H1 (cell line): ENCODE measurements at regions not wholly inside any gene's neighbourhood (a gene's known extent, or its start where the extent isn't known, plus 50 kb on each side); places are given as distances from the start of the nearest gene placed in this dataset.
"Not testable (repeated sequence)": the region's sequence is repeated elsewhere in the genome, so short reads cannot be mapped to it uniquely, and the experiment has no call there.

Experiments used
- CTCF ChIA-PET: fragments of 300-600 bp; sonication (Branson Sonifier 250); formaldehyde crosslinking; loops from one replicate; lab custom pipeline; 2021; ENCODE audit not compliant: partially characterized antibody; lab: Charles Lee
- POLR2A ChIA-PET: fragments of 300-600 bp; sonication (Branson Sonifier 250); formaldehyde crosslinking; loops from one replicate; lab custom pipeline; 2021; ENCODE audit warnings: inconsistent platforms; ENCODE audit not compliant: partially characterized antibody; lab: Charles Lee
- DNase-seq, 2 experiments: peaks; one replicate each; pipeline versions ENCODE4 v3.0.0 to v3.0.0-alpha.2; 2010 to 2022; ENCODE audit warnings: low spot score in 2 of 2, low read depth in 1 of 2, mixed read lengths in 1 of 2
- FAIRE-seq: peaks from 2 replicates; lab custom pipeline; 2011; peaks lifted over from hg19 to GRCh38; lab: Jason Lieb, UNC
- H2AFZ ChIP-seq: 2 replicates; pipeline ENCODE4 v1.8.1; 2012; ENCODE audit warnings: low read length, inconsistent platforms
- H2AK5ac ChIP-seq: 2 replicates; pipeline ENCODE4 v1.6.1; 2013; ENCODE audit warnings: low read depth, low read length
- H2BK120ac ChIP-seq: replicated peaks from 2 replicates; pipeline ENCODE3; 2013; ENCODE audit warnings: low read depth, low read length, inconsistent platforms
- H2BK12ac ChIP-seq: 2 replicates; pipeline ENCODE4 v1.6.1; 2013; ENCODE audit warnings: low read depth, low read length
- H2BK15ac ChIP-seq: 2 replicates; pipeline ENCODE4 v1.6.1; 2013; ENCODE audit warnings: low read length
- H2BK20ac ChIP-seq: 2 replicates; pipeline ENCODE4 v1.6.1; 2013; ENCODE audit warnings: low read length
- H2BK5ac ChIP-seq: 2 replicates; pipeline ENCODE4 v1.6.1; 2013; ENCODE audit warnings: low read depth, low read length
- H3K14ac ChIP-seq: 2 replicates; pipeline ENCODE4 v1.6.1; 2013; ENCODE audit warnings: inconsistent platforms; ENCODE audit not compliant: insufficient read length
- H3K18ac ChIP-seq: 2 replicates; pipeline ENCODE4 v1.6.1; 2013; ENCODE audit warnings: low read length; ENCODE audit errors: extremely low read depth
- H3K23ac ChIP-seq: 2 replicates; pipeline ENCODE4 v1.6.1; 2013; ENCODE audit warnings: inconsistent platforms; ENCODE audit not compliant: insufficient read length
- H3K23me2 ChIP-seq: 2 replicates; pipeline ENCODE4 v1.6.1; 2013; ENCODE audit warnings: low read depth, low read length
- H3K27ac ChIP-seq: 2 replicates; pipeline ENCODE4 v1.6.1; 2011; ENCODE audit warnings: low read depth, low read length, inconsistent platforms
- H3K27me3 ChIP-seq, 4 experiments: replicated peaks in 1 of 4; 1 replicate in 1 of 4; 2 replicates in 3 of 4; pipeline versions ENCODE4 v1.6.1 to v1.8.1; 2011 to 2013; ENCODE audit warnings: low read length in 3 of 4, mild to moderate bottlenecking in 3 of 4, inconsistent platforms in 2 of 4, mixed read lengths in 2 of 4, moderate library complexity in 1 of 4; ENCODE audit not compliant: control insufficient read depth in 3 of 4, insufficient read depth in 3 of 4; ENCODE audit errors: extremely low read depth in 1 of 4
- H3K36me3 ChIP-seq, 4 experiments: 2 replicates each; pipeline versions ENCODE4 v1.6.1 to v1.8.1; 2011 to 2013; ENCODE audit warnings: mild to moderate bottlenecking in 4 of 4, low read length in 3 of 4, moderate library complexity in 2 of 4, control low read depth in 1 of 4, inconsistent platforms in 1 of 4; ENCODE audit not compliant: insufficient read depth in 4 of 4, control insufficient read depth in 2 of 4
- H3K4ac ChIP-seq: replicated peaks from 2 replicates; pipeline ENCODE3; 2013; ENCODE audit warnings: low read length, low read depth, mixed read lengths, inconsistent platforms; ENCODE audit not compliant: insufficient read length
- H3K4me1 ChIP-seq, 4 experiments: replicated peaks in 1 of 4; 1 replicate in 1 of 4; 2 replicates in 3 of 4; pipeline versions ENCODE4 v1.6.1 to v1.8.1; 2011 to 2013; ENCODE audit warnings: low read length in 3 of 4, inconsistent platforms in 2 of 4, mixed read lengths in 1 of 4; ENCODE audit not compliant: insufficient read depth in 4 of 4, control insufficient read depth in 3 of 4
- H3K4me2 ChIP-seq, 2 experiments: 2 replicates each; pipeline versions ENCODE4 v1.6.1 to v1.8.1; 2011 to 2013; ENCODE audit warnings: low read depth in 2 of 2, low read length in 2 of 2, control low read depth in 1 of 2, inconsistent platforms in 1 of 2, mild to moderate bottlenecking in 1 of 2; ENCODE audit not compliant: insufficient read depth in 1 of 2
- H3K4me3 ChIP-seq, 4 experiments: fragments of 200-600, 300-600 bp in 1 of 4; sonication (generic), shearing (Covaris generic), sonication (Bioruptor Twin) in 1 of 4; 2 replicates each; pipeline versions ENCODE4 v1.5.1 to v1.8.1; 2011 to 2016; ENCODE audit warnings: low read length in 4 of 4, low read depth in 3 of 4, control low read depth in 2 of 4, inconsistent platforms in 2 of 4, mild to moderate bottlenecking in 2 of 4, mixed read lengths in 1 of 4, moderate library complexity in 1 of 4; ENCODE audit not compliant: insufficient read depth in 2 of 4; ENCODE audit errors: extremely low read depth in 1 of 4
- H3K56ac ChIP-seq: replicated peaks from 2 replicates; pipeline ENCODE3; 2013; ENCODE audit warnings: low read depth, mild to moderate bottlenecking, mixed read lengths, low read length, inconsistent platforms; ENCODE audit not compliant: insufficient read length
- H3K79me1 ChIP-seq: 2 replicates; pipeline ENCODE4 v1.6.1; 2013; ENCODE audit warnings: low read depth, low read length, control low read depth
- H3K79me2 ChIP-seq, 2 experiments: 2 replicates each; pipeline versions ENCODE4 v1.6.1 to v1.8.1; 2012 to 2013; ENCODE audit warnings: low read length in 2 of 2, mild to moderate bottlenecking in 2 of 2, inconsistent platforms in 1 of 2; ENCODE audit not compliant: insufficient read depth in 2 of 2, control insufficient read depth in 1 of 2
- H3K9ac ChIP-seq, 4 experiments: replicated peaks in 1 of 4; 1 replicate in 1 of 4; 2 replicates in 3 of 4; pipeline versions ENCODE4 v1.6.1 to v1.8.1; 2011 to 2013; ENCODE audit warnings: low read depth in 3 of 4, low read length in 3 of 4, control low read depth in 2 of 4, mild to moderate bottlenecking in 2 of 4, moderate library complexity in 2 of 4, inconsistent platforms in 1 of 4; ENCODE audit errors: extremely low read depth in 1 of 4
- H3K9me3 ChIP-seq, 2 experiments: 2 replicates each; pipeline versions ENCODE4 v1.6.1 to v1.8.1; 2012 to 2013; ENCODE audit warnings: mild to moderate bottlenecking in 2 of 2, moderate library complexity in 2 of 2, control low read depth in 1 of 2, inconsistent platforms in 1 of 2, low read depth in 1 of 2, low read length in 1 of 2, mixed read lengths in 1 of 2; ENCODE audit not compliant: insufficient read depth in 2 of 2
- H4K20me1 ChIP-seq, 2 experiments: replicated peaks in 1 of 2; 2 replicates each; pipeline versions ENCODE3 to v1.8.1; 2011 to 2013; ENCODE audit warnings: inconsistent platforms in 2 of 2, low read length in 2 of 2, mild to moderate bottlenecking in 1 of 2; ENCODE audit not compliant: insufficient read depth in 2 of 2, control insufficient read depth in 1 of 2
- H4K5ac ChIP-seq: 2 replicates; pipeline ENCODE4 v1.6.1; 2013; ENCODE audit warnings: low read length, low read depth, mixed read lengths, inconsistent platforms; ENCODE audit not compliant: insufficient read length
- H4K8ac ChIP-seq: 2 replicates; pipeline ENCODE4 v1.8.0; 2013; ENCODE audit warnings: mild to moderate bottlenecking, moderate library complexity, low read length, inconsistent platforms; ENCODE audit not compliant: insufficient read depth; ENCODE audit errors: extremely low read depth
- H4K91ac ChIP-seq: replicated peaks from 2 replicates; pipeline ENCODE3; 2013; ENCODE audit warnings: low read length, mixed read lengths, inconsistent platforms; ENCODE audit not compliant: insufficient read length
- WGBS, 2 experiments: shearing (Covaris generic) in 1 of 2; methylation state at CpG; one replicate each; pipeline versions ENCODE4 v1.1.6 to v1.1.7; 2013 to 2015; ENCODE audit warnings: low lambda C conversion rate in 2 of 2, mixed read lengths in 2 of 2, inconsistent platforms in 1 of 2, low coverage in 1 of 2, missing lambda C conversion rate in 1 of 2; ENCODE audit not compliant: insufficient replicate concordance in 2 of 2, insufficient coverage in 1 of 2, insufficient read length in 1 of 2; ENCODE audit errors: extremely low coverage in 1 of 2, missing lambda C conversion rate in 1 of 2; 5-methylcytosine and 5-hydroxymethylcytosine counted together

GRCh38 chr4:4644277-4644676 lies 102.4 kb upstream of the STX18 start:
- CTCF ChIA-PET, FAIRE-seq: not testable (repeated sequence)

GRCh38 chr4:4643743-4644142 lies 101.9 kb upstream of the STX18 start:
- H3K9me3 ChIP-seq, H2AK5ac ChIP-seq, H3K4me2 ChIP-seq, H2AFZ ChIP-seq, H3K79me1 ChIP-seq, H4K8ac ChIP-seq, H3K18ac ChIP-seq, H3K14ac ChIP-seq, CTCF ChIA-PET, H2BK20ac ChIP-seq, H3K56ac ChIP-seq, H3K23ac ChIP-seq, H3K36me3 ChIP-seq, H3K9ac ChIP-seq, H2BK15ac ChIP-seq, POLR2A ChIA-PET, H3K27me3 ChIP-seq, FAIRE-seq, H4K20me1 ChIP-seq, H3K23me2 ChIP-seq, H2BK5ac ChIP-seq, H3K79me2 ChIP-seq, DNase-seq, H2BK12ac ChIP-seq, H3K4ac ChIP-seq, H3K27ac ChIP-seq, H3K4me3 ChIP-seq, H4K5ac ChIP-seq, H2BK120ac ChIP-seq, H4K91ac ChIP-seq: not testable (repeated sequence)
- H3K4me1 ChIP-seq: peaks cover 8 to 19% (median 18%) of the 10 kb centered on the region in 4 experiments; a peak in 6 of 7 replicates
- 84% methylated on average over 6 of the region's 6 CpGs; no CpG with 5 or more reads in 1 of the 2 experiments for WGBS, 2 experiments

More at GRCh38 chr4:4644277-4644676, 102.4 kb upstream of the STX18 start:
- H3K79me2 ChIP-seq, H3K18ac ChIP-seq, H3K9me3 ChIP-seq, H3K36me3 ChIP-seq, POLR2A ChIA-PET, H3K4ac ChIP-seq, H2BK20ac ChIP-seq, H4K91ac ChIP-seq, H3K4me2 ChIP-seq, H2BK120ac ChIP-seq, H4K5ac ChIP-seq, H2BK12ac ChIP-seq, H3K9ac ChIP-seq, H3K27ac ChIP-seq, H4K8ac ChIP-seq, H3K14ac ChIP-seq, H3K56ac ChIP-seq, H3K23me2 ChIP-seq, H2AK5ac ChIP-seq, H3K23ac ChIP-seq, H2BK15ac ChIP-seq, H2BK5ac ChIP-seq, H3K4me3 ChIP-seq, H3K79me1 ChIP-seq, DNase-seq, H2AFZ ChIP-seq, H4K20me1 ChIP-seq, H3K27me3 ChIP-seq: not testable (repeated sequence)
- H3K4me1 ChIP-seq: peaks cover 8 to 19% (median 18%) of the 10 kb centered on the region in 4 experiments; a peak in 6 of 7 replicates
- 84% methylated on average over 4 of the region's 5 CpGs; no CpG with 5 or more reads in 1 of the 2 experiments for WGBS, 2 experiments
